Epithelial cell of esophagus (primary cell): ENCODE measurements at regions not wholly inside any gene's neighbourhood (a gene's known extent, or its start where the extent isn't known, plus 50 kb on each side); places are given as distances from the start of the nearest gene placed in this dataset.

Experiments used
- DNase-seq: peaks from one replicate; pipeline ENCODE4 v3.0.0; 2010; ENCODE audit warnings: low read depth
- H3K4me3 ChIP-seq: 2 replicates; pipeline ENCODE4 v1.5.1; 2011; ENCODE audit warnings: mild to moderate bottlenecking, low read length, control low read depth
- CTCF ChIP-seq: IDR thresholded peaks from 2 replicates; pipeline ENCODE4 v1.5.1; 2011; ENCODE audit warnings: low read depth, mild to moderate bottlenecking, low read length, control low read depth, inconsistent platforms; ENCODE audit not compliant: insufficient read depth; ENCODE audit errors: missing control alignments

- no peak for TF ChIP-seq CTCF
Measured at GRCh38 chrX:46407036-46407752, 138.0 kb downstream of the ZNF674 start.

GRCh38 chrX:46404774-46405173, 140.4 kb downstream of the ZNF674 start:
- DNase-seq, result no peak
- H3K4me3 ChIP-seq, result no peak overlapping the region
- no peak for TF ChIP-seq CTCF

More at GRCh38 chrX:46407036-46407752, 138.0 kb downstream of the ZNF674 start:
- no peak overlapping the region for H3K4me3 ChIP-seq
- DNase-seq, result no peak

- no peak overlapping the region for H3K4me3 ChIP-seq
- no peak for TF ChIP-seq CTCF
- DNase-seq, result peak; percentile 49
Measured at GRCh38 chrX:46400530-46401443, 144.4 kb downstream of the ZNF674 start.

GRCh38 chrX:46398874-46399273, 146.3 kb downstream of the ZNF674 start:
- DNase-seq, result no peak

GRCh38 chrX:46398126-46398525, 147.1 kb downstream of the ZNF674 start:
- no peak overlapping the region for H3K4me3 ChIP-seq
- DNase-seq, result peak; percentile 59
- no peak for TF ChIP-seq CTCF

More at GRCh38 chrX:46398874-46399273, 146.3 kb downstream of the ZNF674 start:
- no peak for TF ChIP-seq CTCF
- H3K4me3 ChIP-seq, result no peak overlapping the region

GRCh38 chrX:46386511-46386910, 158.7 kb downstream of the ZNF674 start:
- DNase-seq, result no peak
- no peak for TF ChIP-seq CTCF
- H3K4me3 ChIP-seq, result no peak overlapping the region

- TF ChIP-seq CTCF, result no peak
- no peak for DNase-seq
- H3K4me3 ChIP-seq, result no peak overlapping the region
Measured at GRCh38 chrX:46383006-46383405, 162.2 kb downstream of the ZNF674 start.
